Stimulated activated CD8-positive, alpha-beta memory T cell treated with anti-CD3 and anti-CD28 coated beads, Interleukin-4, amount 100 ng/mL, for 24 hours (primary cell): ENCODE measurements at regions not wholly inside any gene's neighbourhood (a gene's known extent, or its start where the extent isn't known, plus 50 kb on each side); places are given as distances from the start of the nearest gene placed in this dataset.

ENCODE experiments used
- DNase-seq: peaks from one replicate; pipeline ENCODE4 v3.0.0-alpha.2; 2020; ENCODE audit warnings: low read depth

- DNase-seq, result no peak
Measured at GRCh38 chr13:24008679-24009078, 111.4 kb upstream of the C1QTNF9B start.

- DNase-seq, result no peak
Measured at GRCh38 chr13:24011266-24011665, 114.0 kb upstream of the C1QTNF9B start.

- DNase-seq, result no peak
Measured at GRCh38 chr13:24012648-24013047, 115.3 kb upstream of the C1QTNF9B start.

GRCh38 chr13:24013189-24013588 lies 115.9 kb upstream of the C1QTNF9B start:
- DNase-seq, result no peak

- no peak for DNase-seq
Measured at GRCh38 chr13:24016046-24016445, 118.7 kb upstream of the C1QTNF9B start.

- DNase-seq, result no peak
Measured at GRCh38 chr13:24022568-24022967, 125.3 kb upstream of the C1QTNF9B start.

- DNase-seq, result no peak
Measured at GRCh38 chr13:24023073-24023472, 125.8 kb upstream of the C1QTNF9B start.

- no peak for DNase-seq
Measured at GRCh38 chr13:24027494-24027893, 130.2 kb upstream of the C1QTNF9B start.

- no peak for DNase-seq
Measured at GRCh38 chr13:24032252-24032651, 128.3 kb upstream of the SPATA13 start.

- no peak for DNase-seq
Measured at GRCh38 chr13:24032674-24033073, 127.8 kb upstream of the SPATA13 start.

GRCh38 chr13:24033527-24034302 lies 126.8 kb upstream of the SPATA13 start:
- DNase-seq, result no peak

GRCh38 chr13:24035411-24035810 lies 125.1 kb upstream of the SPATA13 start:
- no peak for DNase-seq

- DNase-seq, result no peak
Measured at GRCh38 chr13:24036115-24036514, 124.4 kb upstream of the SPATA13 start.

- no peak for DNase-seq
Measured at GRCh38 chr13:24038405-24038804, 122.1 kb upstream of the SPATA13 start.

GRCh38 chr13:24038841-24039330 lies 121.6 kb upstream of the SPATA13 start:
- DNase-seq, result no peak

- no peak for DNase-seq
Measured at GRCh38 chr13:24039621-24040475, 120.7 kb upstream of the SPATA13 start.

GRCh38 chr13:24040835-24041234 lies 119.7 kb upstream of the SPATA13 start:
- DNase-seq, result no peak

- no peak for DNase-seq
Measured at GRCh38 chr13:24041651-24042225, 118.8 kb upstream of the SPATA13 start.

- DNase-seq, result no peak
Measured at GRCh38 chr13:24042710-24043440, 117.6 kb upstream of the SPATA13 start.

- no peak for DNase-seq
Measured at GRCh38 chr13:24043590-24044350, 116.8 kb upstream of the SPATA13 start.

- no peak for DNase-seq
Measured at GRCh38 chr13:24045597-24045996, 114.9 kb upstream of the SPATA13 start.
